GM10266 (cell line): ENCODE measurements at regions not wholly inside any gene's neighbourhood (a gene's known extent, or its start where the extent isn't known, plus 50 kb on each side); places are given as distances from the start of the nearest gene placed in this dataset.
A peak's percentile ranks its signal among the peaks of the same experiment; 100 is the strongest.
"Not testable (repeated sequence)": the region's sequence is repeated elsewhere in the genome, so short reads cannot be mapped to it uniquely, and the experiment has no call there.

Source experiments
- DNase-seq: peaks from one replicate; pipeline ENCODE4 v3.0.0; 2012; ENCODE audit errors: extremely low spot score
- CTCF ChIP-seq: IDR thresholded peaks from 2 replicates; pipeline ENCODE4 v1.5.1; 2012; ENCODE audit warnings: mild to moderate bottlenecking, low read depth; ENCODE audit not compliant: control insufficient read depth, insufficient read depth; ENCODE audit errors: missing control alignments

GRCh38 chr7:98755138-98755898, 114.5 kb downstream of the TMEM130 start:
- TF ChIP-seq CTCF = peak; percentile 24
- DNase-seq = no peak

DNA sequence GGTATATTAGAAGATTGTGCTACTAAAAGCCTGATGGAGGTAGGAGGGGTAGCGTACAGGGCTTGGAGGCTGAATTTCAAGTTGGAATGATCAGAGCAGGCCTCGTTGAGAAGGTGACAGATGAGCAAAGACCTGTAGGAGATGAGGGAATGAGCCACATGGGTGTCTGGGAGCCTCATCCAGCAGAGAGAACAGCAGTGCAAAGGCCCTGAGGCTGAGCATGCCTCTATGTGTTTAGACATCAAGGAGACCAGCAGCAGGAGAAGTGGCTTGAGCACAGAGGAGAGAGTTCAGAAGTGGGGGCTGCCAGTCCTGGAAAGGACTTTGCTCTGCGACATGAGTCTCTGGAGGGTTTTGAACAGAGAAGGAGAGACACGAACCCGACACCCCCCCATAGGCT, 111.7 kb downstream of the TMEM130 start:
- no peak for TF ChIP-seq CTCF
- DNase-seq = no peak

- no peak for DNase-seq
- TF ChIP-seq CTCF = no peak
Observed at GRCh38 chr7:98760201-98760651, 109.6 kb downstream of the TMEM130 start.

DNA sequence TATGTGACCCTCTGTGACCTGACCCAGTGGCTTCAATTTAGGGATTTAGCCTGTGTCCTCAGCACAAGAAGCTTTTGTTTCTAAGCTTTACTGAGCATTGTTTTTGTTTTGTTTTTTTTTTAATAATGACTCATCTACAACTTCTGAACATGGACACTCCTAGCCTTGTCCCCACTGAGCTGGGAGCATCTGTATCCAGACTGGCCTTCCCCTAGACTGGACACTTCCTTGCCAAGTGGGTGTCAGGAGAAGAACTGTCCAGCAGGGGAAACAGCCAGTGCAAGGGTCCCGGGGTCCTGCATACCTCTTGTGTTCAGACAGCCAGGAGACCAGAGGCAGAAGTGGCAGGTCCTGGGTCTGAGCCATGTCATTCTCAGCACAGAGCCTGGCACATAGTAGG, 108.6 kb downstream of the TMEM130 start:
- no peak for TF ChIP-seq CTCF
- DNase-seq = no peak

DNA sequence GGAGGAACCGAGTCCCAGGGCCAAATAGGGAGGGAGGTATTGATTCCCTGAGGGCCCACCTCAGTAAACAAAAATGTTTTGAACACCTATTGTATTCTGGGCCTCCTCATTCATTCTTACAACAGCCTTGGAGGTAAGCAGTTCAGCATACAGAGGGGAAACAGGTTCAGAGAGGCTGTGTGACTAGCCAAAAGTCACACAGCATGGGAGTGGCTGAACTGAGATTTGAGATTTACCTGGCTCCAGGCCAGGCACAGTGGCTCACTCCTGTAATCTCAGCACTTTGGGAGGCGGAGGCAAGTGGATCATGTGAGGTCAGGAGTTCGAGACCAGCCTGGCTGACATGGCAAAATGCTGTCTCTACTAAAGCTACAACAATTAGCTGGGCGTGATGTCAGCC, 107.2 kb downstream of the TMEM130 start:
- no peak for DNase-seq
- no peak for TF ChIP-seq CTCF

DNA sequence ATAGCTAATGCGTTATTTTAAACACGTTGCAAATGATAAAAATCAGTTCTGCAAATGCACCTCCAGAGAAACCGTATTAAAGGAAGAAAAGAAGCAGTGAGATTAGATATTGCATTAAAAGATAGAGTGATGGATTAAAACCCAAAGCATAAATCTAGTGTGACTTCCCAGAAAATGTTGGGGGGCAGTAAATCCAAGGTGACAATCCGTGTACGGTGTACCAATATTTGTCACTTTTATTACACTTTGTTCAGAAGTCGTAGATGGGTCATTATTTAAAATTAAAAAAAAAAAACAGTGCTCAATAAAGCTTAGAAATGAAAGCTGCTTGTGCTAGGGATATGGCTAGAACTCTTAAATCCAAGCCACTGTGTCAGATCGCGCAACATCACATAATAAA, 106.4 kb downstream of the TMEM130 start:
- no peak for TF ChIP-seq CTCF
- no peak for DNase-seq

GRCh38 chr7:98764946-98765345, 104.9 kb downstream of the TMEM130 start:
- DNase-seq = no peak
- no peak for TF ChIP-seq CTCF

DNA sequence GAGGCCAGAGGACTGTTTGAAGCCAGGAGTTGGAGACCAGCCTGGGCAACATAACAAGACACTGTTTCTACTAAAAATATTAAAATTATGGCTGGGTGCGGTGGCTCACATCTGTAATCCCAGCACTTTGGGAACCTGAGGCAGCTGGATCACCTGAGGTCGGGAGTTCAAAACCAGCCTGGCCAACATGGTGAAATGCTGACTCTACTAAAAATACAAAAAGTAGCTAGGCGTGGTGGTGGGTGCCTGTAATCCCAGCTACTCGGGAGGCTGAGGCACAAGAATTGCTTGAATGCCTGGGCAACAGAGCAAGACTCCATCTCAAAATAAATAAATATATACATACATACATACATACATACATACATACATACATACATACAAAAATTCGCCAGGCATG, 99.7 kb downstream of the TMEM130 start:
- not testable (repeated sequence) for DNase-seq
